Skin epidermis (tissue), 12 donors: ENCODE measurements at regions not wholly inside any gene's neighbourhood (a gene's known extent, or its start where the extent isn't known, plus 50 kb on each side); places are given as distances from the start of the nearest gene placed in this dataset.
"Not testable (repeated sequence)": the region's sequence is repeated elsewhere in the genome, so short reads cannot be mapped to it uniquely, and the experiment has no call there.

Experiments
- H3K27ac ChIP-seq, 21 experiments: fragments of 200-600 bp; sonication (generic) in 11 of 21; one replicate each; pipeline ENCODE4 v1.5.0; 2020; ENCODE audit warnings: mild to moderate bottlenecking in 3 of 21, inconsistent platforms in 2 of 21, moderate library complexity in 2 of 21
- H3K4me3 ChIP-seq, 7 experiments: fragments of 200-600 bp; sonication (generic) in 2 of 7; one replicate each; pipeline ENCODE4 v1.5.0; 2020; ENCODE audit warnings: inconsistent platforms in 2 of 7, mild to moderate bottlenecking in 2 of 7, moderate library complexity in 1 of 7

- Histone ChIP-seq H3K27ac (no peak overlapping the region), H3K4me3 (no peak overlapping the region)
Observed at GRCh38 chr19:29016926-29017760, 195.8 kb downstream of the UQCRFS1 start.

GRCh38 chr19:29016353-29016752 is 196.6 kb downstream of the UQCRFS1 start:
- H3K27ac ChIP-seq, result no peak overlapping the region
- H3K4me3 ChIP-seq, result no peak overlapping the region

- Histone ChIP-seq H3K4me3 (no peak overlapping the region), H3K27ac (no peak overlapping the region)
Observed at GRCh38 chr19:29015569-29015968, 197.4 kb downstream of the UQCRFS1 start.

GRCh38 chr19:29014857-29015436 is 198.0 kb downstream of the UQCRFS1 start:
- H3K27ac ChIP-seq, result no peak overlapping the region
- H3K4me3 ChIP-seq, result no peak overlapping the region

GRCh38 chr19:29013988-29014387 is 199.0 kb downstream of the UQCRFS1 start:
- no peak overlapping the region for H3K27ac ChIP-seq
- H3K4me3 ChIP-seq, result no peak overlapping the region

GRCh38 chr19:29013325-29013724 is 199.6 kb downstream of the UQCRFS1 start:
- H3K4me3 ChIP-seq, result no peak overlapping the region
- H3K27ac ChIP-seq, result no peak overlapping the region

GRCh38 chr19:29012457-29012856 is 200.5 kb downstream of the UQCRFS1 start:
- Histone ChIP-seq H3K4me3 (no peak overlapping the region), H3K27ac (no peak overlapping the region)

GRCh38 chr19:29010276-29010675 is 202.7 kb downstream of the UQCRFS1 start:
- H3K4me3 ChIP-seq, result no peak overlapping the region

GRCh38 chr19:29006057-29006735 is 206.8 kb downstream of the UQCRFS1 start:
- H3K27ac ChIP-seq, result no peak overlapping the region
- H3K4me3 ChIP-seq, result no peak overlapping the region

More at GRCh38 chr19:29010276-29010675, 202.7 kb downstream of the UQCRFS1 start:
- H3K27ac ChIP-seq, result no peak overlapping the region

- H3K4me3 ChIP-seq, result no peak overlapping the region
- no peak overlapping the region for H3K27ac ChIP-seq
Observed at GRCh38 chr19:29004796-29005195, 208.2 kb downstream of the UQCRFS1 start.

GRCh38 chr19:29003641-29004409 is 209.1 kb downstream of the UQCRFS1 start:
- H3K4me3 ChIP-seq, result no peak overlapping the region
- H3K27ac ChIP-seq, result no peak overlapping the region

- Histone ChIP-seq H3K4me3 (no peak overlapping the region), H3K27ac (peak overlapping the region in 1 of 21 experiments; percentile 14)
Observed at GRCh38 chr19:29002336-29002735, 210.6 kb downstream of the UQCRFS1 start.

GRCh38 chr19:29001597-29002245 is 211.2 kb downstream of the UQCRFS1 start:
- peak overlapping the region in 1 of 21 experiments; percentile 14 for H3K27ac ChIP-seq

GRCh38 chr19:29001141-29001581 is 211.8 kb downstream of the UQCRFS1 start:
- no peak overlapping the region for H3K27ac ChIP-seq
- no peak overlapping the region for H3K4me3 ChIP-seq

More at GRCh38 chr19:29001597-29002245, 211.2 kb downstream of the UQCRFS1 start:
- no peak overlapping the region for H3K4me3 ChIP-seq

GRCh38 chr19:28999724-29000433 is 213.1 kb downstream of the UQCRFS1 start:
- Histone ChIP-seq H3K4me3 (no peak overlapping the region), H3K27ac (no peak overlapping the region)

- no peak overlapping the region for H3K27ac ChIP-seq
- no peak overlapping the region for H3K4me3 ChIP-seq
Observed at GRCh38 chr19:28998974-28999373, 214.0 kb downstream of the UQCRFS1 start.

GRCh38 chr19:28997866-28998265 is 215.1 kb downstream of the UQCRFS1 start:
- not testable (repeated sequence) for H3K4me3 ChIP-seq, H3K27ac ChIP-seq

- Histone ChIP-seq H3K4me3 (no peak overlapping the region), H3K27ac (no peak overlapping the region)
Observed at GRCh38 chr19:28990522-28990921, 222.4 kb downstream of the UQCRFS1 start.

- Histone ChIP-seq H3K4me3 (no peak overlapping the region), H3K27ac (no peak overlapping the region)
Observed at GRCh38 chr19:28989739-28990138, 223.2 kb downstream of the UQCRFS1 start.
